Lung (tissue), 11 donors: ENCODE measurements at regions not wholly inside any gene's neighbourhood (a gene's known extent, or its start where the extent isn't known, plus 50 kb on each side); places are given as distances from the start of the nearest gene placed in this dataset.
"Not testable (repeated sequence)": the region's sequence is repeated elsewhere in the genome, so short reads cannot be mapped to it uniquely, and the experiment has no call there.

Experiments
- ATAC-seq: fragments of 200-7000 bp; cut with Tn5 transposase; one replicate; pipeline ENCODE4 v1.9.1; 2020; ENCODE audit warnings: moderate number of reproducible peaks; ENCODE audit not compliant: insufficient read depth, low FRiP score
- DNase-seq, 3 donors: peaks; one replicate each; pipeline ENCODE4 v3.0.0-alpha.2; 2013 to 2017
- H3K27ac ChIP-seq, 2 donors: one replicate each; pipeline ENCODE4 v1.5.1; 2013; ENCODE audit warnings: mild to moderate bottlenecking in 2 of 2, moderate library complexity in 2 of 2, control low read depth in 1 of 2, inconsistent platforms in 1 of 2, low read depth in 1 of 2, low read length in 1 of 2
- H3K27me3 ChIP-seq, 3 donors: one replicate each; pipeline ENCODE4 v1.5.1; 2013; ENCODE audit warnings: low read length in 2 of 3; ENCODE audit not compliant: control insufficient read depth in 3 of 3, insufficient read depth in 3 of 3
- H3K36me3 ChIP-seq, 4 donors: one replicate each; pipeline ENCODE4 v1.5.1; 2013; ENCODE audit warnings: low read length in 4 of 4, mild to moderate bottlenecking in 1 of 4, moderate library complexity in 1 of 4; ENCODE audit not compliant: control insufficient read depth in 4 of 4, insufficient read depth in 4 of 4
- H3K4me1 ChIP-seq, 5 donors: one replicate each; pipeline ENCODE4 v1.5.1; 2013; ENCODE audit warnings: low read length in 5 of 5, mild to moderate bottlenecking in 2 of 5, moderate library complexity in 1 of 5; ENCODE audit not compliant: control insufficient read depth in 5 of 5, insufficient read depth in 5 of 5
- H3K4me3 ChIP-seq: one replicate; pipeline ENCODE4 v1.5.1; 2013; ENCODE audit warnings: mild to moderate bottlenecking, control low read depth, moderate library complexity
- H3K9ac ChIP-seq, 2 donors: one replicate each; pipeline ENCODE4 v1.5.1; 2013; ENCODE audit warnings: low read length in 2 of 2, control low read depth in 1 of 2; ENCODE audit not compliant: insufficient read depth in 1 of 2
- H3K9me3 ChIP-seq, 4 donors: one replicate each; pipeline ENCODE4 v1.5.1; 2013; ENCODE audit warnings: low read length in 3 of 4, mild to moderate bottlenecking in 1 of 4, moderate library complexity in 1 of 4; ENCODE audit not compliant: control insufficient read depth in 4 of 4, insufficient read depth in 3 of 4
- WGBS, 2 donors: extraction: QIAGEN DNeasy Blood & Tissue Kit; methylation state at CpG; one replicate each; pipeline ENCODE4 v1.1.7; 2013; 5-methylcytosine and 5-hydroxymethylcytosine counted together
- TF ChIP-seq, protein P1 (sequence below): IDR thresholded peaks from 2 replicates; pipeline ENCODE4 v1.5.1; 2012; ENCODE audit warnings: mild to moderate bottlenecking; ENCODE audit errors: control extremely low read depth, extremely low read depth
- donor health status: control.
- donor health status: control.
- donor health status: Bipolar disorder and iron deficiency.
- donor health status: healthy.
- donor health status: DM: yes; HTN: yes; CAD: no.

DNA sequence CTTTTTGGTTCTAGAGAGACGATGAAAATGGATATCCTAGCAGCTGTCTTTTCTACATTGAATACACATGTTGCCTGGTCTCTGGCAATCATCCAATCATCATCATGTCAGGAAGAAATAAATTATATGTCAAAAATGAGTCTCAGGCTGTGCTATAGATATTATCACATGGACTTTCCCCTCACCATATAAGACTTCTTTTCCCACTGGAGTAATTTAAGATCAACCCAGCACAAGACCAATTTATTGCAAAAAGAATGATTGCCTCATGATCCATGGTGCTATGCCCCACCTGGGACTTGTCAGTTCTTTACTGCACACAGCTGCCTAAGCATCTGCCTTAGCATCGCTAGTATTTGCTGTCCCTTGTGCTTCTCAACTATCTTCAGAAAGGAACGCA lies 783.7 kb upstream of the TMEFF2 start:
- Histone ChIP-seq H3K27me3 (no peaks in the 10 kb centered on the region), H3K9me3 (no peaks in the 10 kb centered on the region), H3K27ac (no peak overlapping the region), H3K9ac (no peak overlapping the region), H3K36me3 (no peaks in the 10 kb centered on the region), H3K4me3 (no peak overlapping the region), H3K4me1 (no peaks in the 10 kb centered on the region)
- 68 to 73% methylated on average over 3 of the region's 3 CpGs for WGBS, 2 donors
- DNase-seq (no peak), ATAC-seq (no peak)
- TF ChIP-seq, protein P1, sequence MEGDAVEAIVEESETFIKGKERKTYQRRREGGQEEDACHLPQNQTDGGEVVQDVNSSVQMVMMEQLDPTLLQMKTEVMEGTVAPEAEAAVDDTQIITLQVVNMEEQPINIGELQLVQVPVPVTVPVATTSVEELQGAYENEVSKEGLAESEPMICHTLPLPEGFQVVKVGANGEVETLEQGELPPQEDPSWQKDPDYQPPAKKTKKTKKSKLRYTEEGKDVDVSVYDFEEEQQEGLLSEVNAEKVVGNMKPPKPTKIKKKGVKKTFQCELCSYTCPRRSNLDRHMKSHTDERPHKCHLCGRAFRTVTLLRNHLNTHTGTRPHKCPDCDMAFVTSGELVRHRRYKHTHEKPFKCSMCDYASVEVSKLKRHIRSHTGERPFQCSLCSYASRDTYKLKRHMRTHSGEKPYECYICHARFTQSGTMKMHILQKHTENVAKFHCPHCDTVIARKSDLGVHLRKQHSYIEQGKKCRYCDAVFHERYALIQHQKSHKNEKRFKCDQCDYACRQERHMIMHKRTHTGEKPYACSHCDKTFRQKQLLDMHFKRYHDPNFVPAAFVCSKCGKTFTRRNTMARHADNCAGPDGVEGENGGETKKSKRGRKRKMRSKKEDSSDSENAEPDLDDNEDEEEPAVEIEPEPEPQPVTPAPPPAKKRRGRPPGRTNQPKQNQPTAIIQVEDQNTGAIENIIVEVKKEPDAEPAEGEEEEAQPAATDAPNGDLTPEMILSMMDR, result no peak

DNA sequence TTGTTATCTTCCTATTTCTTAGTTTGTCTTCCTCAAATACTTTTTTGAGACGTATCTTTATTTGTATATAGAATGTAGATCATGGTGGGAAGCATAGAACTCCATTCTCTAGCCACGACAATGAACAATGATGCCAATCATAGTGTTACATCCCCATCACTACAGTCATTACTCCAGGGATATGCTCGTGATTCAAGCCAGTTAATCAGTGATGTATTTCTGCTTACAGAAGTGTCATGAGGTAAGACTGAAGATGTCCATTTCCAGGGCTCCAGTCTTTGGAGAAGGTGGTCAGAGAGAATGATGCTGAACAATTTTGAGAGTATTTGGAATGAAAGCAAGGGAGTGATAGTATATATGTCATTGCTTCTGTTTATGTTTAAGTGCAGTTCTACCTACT lies 777.2 kb upstream of the TMEFF2 start:
- 61 to 73% methylated on average over 3 of the region's 3 CpGs for WGBS, 2 donors
- TF ChIP-seq, protein P1, result no peak
- H3K27ac ChIP-seq, result no peak overlapping the region
- no peak overlapping the region for H3K9ac ChIP-seq
- no peaks in the 10 kb centered on the region for H3K36me3 ChIP-seq
- no peaks in the 10 kb centered on the region for H3K9me3 ChIP-seq
- H3K27me3 ChIP-seq, result no peaks in the 10 kb centered on the region
- H3K4me3 ChIP-seq, result no peak overlapping the region
- no peaks in the 10 kb centered on the region for H3K4me1 ChIP-seq
- ATAC-seq, result no peak
- no peak for DNase-seq

DNA sequence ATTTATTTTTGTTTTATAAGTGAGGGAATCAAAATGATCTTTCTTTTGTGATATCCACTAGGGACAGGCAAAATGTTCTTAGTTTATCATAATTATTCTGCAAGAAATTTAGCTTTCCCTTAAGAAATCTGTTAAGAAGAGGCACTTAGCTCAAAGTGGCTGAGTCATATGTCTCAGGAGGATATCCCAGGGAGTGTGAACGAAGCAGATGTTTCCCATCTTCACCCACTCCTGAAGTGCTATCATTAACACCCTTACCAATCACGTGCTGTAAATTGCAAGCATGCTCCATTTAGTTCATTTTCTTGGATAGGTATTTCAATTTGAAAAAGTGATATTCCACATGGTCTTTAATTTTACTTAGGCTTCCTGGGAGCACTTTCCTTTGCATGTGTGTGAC lies 774.3 kb upstream of the TMEFF2 start:
- 33 to 47% methylated on average over 2 of the region's 2 CpGs for WGBS, 2 donors
- no peaks in the 10 kb centered on the region for H3K27me3 ChIP-seq

DNA sequence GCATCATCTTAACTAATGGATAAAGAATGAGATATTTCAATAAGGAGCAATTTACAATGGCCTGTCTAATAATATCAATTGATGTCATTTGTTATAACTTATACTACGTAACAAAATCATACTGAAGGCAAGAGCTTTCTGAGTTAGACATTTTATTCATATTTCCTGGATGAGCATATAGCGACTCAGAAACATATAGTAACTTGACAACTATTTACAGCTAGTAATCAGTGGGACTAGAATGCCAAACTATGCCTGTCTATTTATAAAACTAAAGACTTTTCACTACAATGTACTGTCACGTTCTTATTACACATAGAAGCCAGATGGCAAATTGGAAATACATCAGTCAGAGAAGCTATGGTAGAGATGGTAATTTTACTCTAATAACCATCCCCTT lies 766.2 kb upstream of the TMEFF2 start:
- Histone ChIP-seq H3K27me3 (no peaks in the 10 kb centered on the region), H3K36me3 (no peaks in the 10 kb centered on the region), H3K4me1 (no peaks in the 10 kb centered on the region), H3K9ac (no peak overlapping the region), H3K4me3 (no peak overlapping the region), H3K9me3 (peaks cover 0 to 4% (median 2%) of the 10 kb centered on the region in 4 donors), H3K27ac (no peak overlapping the region)
- ATAC-seq (no peak), DNase-seq (no peak)
- WGBS, 2 donors, result 83 to 95% methylated on average over 3 of the region's 3 CpGs
- TF ChIP-seq, protein P1, result no peak

More for the DNA sequence above, 774.3 kb upstream of the TMEFF2 start:
- no peaks in the 10 kb centered on the region for H3K9me3 ChIP-seq
- DNase-seq (no peak), ATAC-seq (no peak)
- H3K27ac ChIP-seq, result no peak overlapping the region
- H3K4me3 ChIP-seq, result no peak overlapping the region
- TF ChIP-seq, protein P1, result no peak
- no peaks in the 10 kb centered on the region for H3K4me1 ChIP-seq
- no peak overlapping the region for H3K9ac ChIP-seq
- no peaks in the 10 kb centered on the region for H3K36me3 ChIP-seq

DNA sequence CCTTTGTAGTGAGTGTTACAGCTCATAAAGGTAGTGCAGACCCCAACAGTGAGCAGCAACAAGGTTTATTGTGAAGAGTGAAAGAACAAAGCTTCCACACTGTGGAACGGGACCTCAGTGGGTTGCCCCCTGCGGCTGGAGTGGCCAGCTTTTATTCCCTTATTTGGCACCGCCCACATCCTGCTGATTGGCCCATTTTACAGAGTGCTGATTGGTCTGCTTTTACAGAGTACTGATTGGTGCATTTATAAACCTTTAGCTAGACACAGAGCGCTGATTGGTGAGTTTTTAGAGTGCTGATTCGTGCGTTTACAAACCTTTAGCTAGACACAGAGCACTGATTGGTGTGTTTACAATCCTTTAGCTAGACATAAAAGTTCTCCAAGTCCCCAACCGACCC lies 763.9 kb upstream of the TMEFF2 start:
- H3K9ac ChIP-seq, DNase-seq, H3K4me1 ChIP-seq, H3K27me3 ChIP-seq, H3K9me3 ChIP-seq, H3K27ac ChIP-seq, H3K4me3 ChIP-seq, ATAC-seq, H3K36me3 ChIP-seq: not testable (repeated sequence)
- 88 to 91% methylated on average over 7 of the region's 7 CpGs for WGBS, 2 donors
